Epithelial cell of prostate (primary cell): ENCODE measurements at regions not wholly inside any gene's neighbourhood (a gene's known extent, or its start where the extent isn't known, plus 50 kb on each side); places are given as distances from the start of the nearest gene placed in this dataset.
"Not testable (repeated sequence)": the region's sequence is repeated elsewhere in the genome, so short reads cannot be mapped to it uniquely, and the experiment has no call there.

ENCODE experiments used
- DNase-seq: peaks from one replicate; pipeline ENCODE4 v3.0.0-alpha.2; 2011; ENCODE audit warnings: low read depth, low spot score
- H3K27ac ChIP-seq: fragments of 450-650 bp; 2 replicates; pipeline ENCODE4 v1.5.1; 2017; ENCODE audit warnings: mild to moderate bottlenecking

- DNase-seq = no peak
- no peak overlapping the region for H3K27ac ChIP-seq
Measured at GRCh38 chr14:104392396-104393198, 187.0 kb upstream of the C14orf180 start.

DNA sequence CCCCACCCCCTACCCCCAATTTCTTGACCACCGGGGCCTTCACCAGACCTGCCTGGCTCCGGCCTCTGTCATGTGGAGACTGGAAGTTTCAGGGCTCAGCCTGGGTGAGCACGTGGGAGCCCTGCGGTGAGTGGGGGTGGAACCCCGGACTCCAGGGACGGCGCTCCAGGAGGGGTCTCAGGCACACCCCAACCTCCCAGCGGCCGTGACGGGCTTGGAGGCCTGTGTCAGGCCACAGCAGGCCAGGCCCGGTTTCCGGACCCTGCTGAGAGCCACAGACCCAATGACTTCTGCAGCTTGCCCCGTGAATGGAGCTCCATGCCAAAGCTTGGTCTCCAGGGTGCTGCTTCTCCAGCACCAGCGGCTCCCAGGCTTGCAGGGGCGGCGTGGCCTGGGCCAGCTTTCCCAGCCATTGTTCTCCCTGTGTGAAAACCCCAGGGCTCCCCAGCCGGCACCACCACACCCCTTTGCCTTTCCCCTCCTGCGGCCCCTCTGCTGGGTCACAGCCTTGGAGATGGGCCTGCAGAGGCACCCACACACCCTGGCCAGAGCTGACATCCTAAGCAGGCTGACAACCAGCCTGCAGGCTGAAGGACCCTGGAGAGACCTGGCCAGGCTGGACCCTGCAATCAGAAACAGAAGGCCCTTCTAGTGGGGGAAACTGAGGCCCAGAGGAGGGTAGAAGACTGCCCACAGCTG is 186.2 kb upstream of the C14orf180 start:
- DNase-seq = no peak
- no peak overlapping the region for H3K27ac ChIP-seq

DNA sequence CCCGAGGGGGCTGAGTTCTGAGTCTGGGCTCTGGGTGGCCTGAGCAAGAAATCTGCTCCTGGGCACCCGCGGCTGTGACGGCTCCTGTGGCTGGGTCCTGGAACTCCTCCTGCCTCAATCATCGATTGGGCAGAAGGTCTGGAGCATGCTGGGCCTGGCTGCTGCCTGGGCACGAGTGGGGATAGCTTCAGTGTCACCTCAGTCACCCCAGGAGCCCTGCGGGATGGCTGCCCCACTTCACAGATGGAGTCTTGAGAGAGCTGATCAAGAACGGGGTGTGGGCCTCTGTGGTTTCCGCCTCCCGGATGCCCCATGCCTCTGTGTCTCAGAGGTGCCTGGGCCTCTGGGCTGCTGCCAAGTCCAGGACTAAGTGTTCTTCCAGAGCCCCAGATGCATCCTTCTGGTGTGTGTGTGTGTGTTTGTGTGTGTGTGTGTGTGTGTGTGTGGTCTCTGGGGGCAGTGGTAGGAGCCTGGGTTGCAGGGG is 185.6 kb upstream of the C14orf180 start:
- DNase-seq = no peak
- no peak overlapping the region for H3K27ac ChIP-seq

GRCh38 chr14:104394409-104394851 is 185.1 kb upstream of the C14orf180 start:
- H3K27ac ChIP-seq = no peak overlapping the region
- DNase-seq = no peak

DNA sequence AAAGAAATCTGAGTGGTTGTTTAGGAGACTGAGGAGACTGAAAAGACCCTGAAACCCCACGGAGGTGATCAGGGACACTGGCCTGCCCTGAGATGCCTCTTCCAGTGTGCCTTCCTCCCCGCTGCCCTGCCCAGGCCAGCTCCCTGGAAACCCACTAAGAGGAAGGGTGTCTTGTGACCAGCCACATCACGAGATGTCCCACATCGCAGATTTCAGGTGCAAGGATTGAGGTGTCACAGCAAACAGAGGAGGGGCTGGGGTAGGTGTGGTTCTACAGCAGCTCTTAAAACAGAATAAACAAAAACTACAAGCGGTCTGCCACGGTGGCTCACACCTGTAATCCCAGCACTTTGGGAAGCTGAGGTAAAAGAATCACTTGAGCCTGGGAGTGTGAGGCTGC is 184.3 kb upstream of the C14orf180 start:
- no peak overlapping the region for H3K27ac ChIP-seq
- DNase-seq = no peak

DNA sequence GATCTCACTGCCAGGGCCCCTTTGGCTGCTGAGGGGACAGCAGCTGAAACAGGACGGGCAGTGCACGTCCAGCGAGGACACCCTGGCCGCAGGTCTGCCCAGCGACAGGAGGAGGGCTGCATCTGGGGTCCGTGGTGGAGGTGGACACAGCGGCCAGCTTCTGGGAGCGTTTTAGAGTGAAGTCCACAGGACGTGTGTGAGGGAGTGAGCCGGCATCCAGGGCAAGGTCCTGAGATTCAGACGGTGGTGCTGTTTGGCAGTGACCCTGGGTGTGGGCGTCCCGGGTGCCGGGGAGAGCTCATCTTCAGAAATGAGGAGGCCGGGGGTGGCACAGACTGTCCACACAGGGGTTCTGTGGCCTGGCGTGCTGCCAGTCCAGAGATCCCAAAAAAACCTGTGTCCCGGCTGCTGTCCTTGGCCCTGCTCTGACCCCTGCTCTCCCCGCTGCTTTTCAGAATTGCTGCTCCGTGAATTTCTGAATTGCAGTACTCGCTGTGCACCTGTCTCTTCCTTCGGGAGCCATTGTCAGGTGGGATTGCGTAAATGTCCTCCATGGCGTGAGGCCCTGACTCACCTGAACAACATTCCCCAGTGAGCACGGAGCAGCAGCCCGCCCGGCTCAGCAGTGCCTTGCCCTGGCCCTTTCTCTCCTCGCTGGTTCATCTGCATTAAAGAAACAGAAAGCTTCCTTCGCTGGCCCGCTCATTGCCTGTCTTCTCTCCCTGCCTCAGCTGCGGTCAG is 183.5 kb upstream of the C14orf180 start:
- no peak overlapping the region for H3K27ac ChIP-seq
- DNase-seq = no peak

- DNase-seq = no peak
- no peak overlapping the region for H3K27ac ChIP-seq
Measured at GRCh38 chr14:104396682-104397470, 182.7 kb upstream of the C14orf180 start.

GRCh38 chr14:104397956-104398355 is 181.6 kb upstream of the C14orf180 start:
- no peak overlapping the region for H3K27ac ChIP-seq
- DNase-seq = no peak

DNA sequence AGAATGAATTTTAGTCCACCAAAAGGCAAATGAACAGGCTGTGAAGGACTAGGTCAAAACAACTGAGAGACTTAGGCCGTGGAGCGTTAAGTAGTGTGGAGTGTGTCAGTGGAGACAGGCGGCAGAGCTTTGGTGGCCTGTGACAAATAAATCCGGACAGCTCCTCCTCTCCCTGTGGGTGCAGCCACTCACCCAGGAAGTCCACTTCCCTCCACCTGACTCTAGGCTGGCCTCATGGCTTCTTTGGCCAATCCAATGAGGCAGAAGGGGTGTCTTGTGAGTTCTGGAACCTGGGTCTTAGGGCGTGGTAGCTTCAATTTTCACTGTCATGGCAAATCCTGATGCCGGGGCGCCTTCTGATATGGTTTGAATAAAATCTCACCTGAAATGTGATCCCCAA is 180.9 kb upstream of the C14orf180 start:
- no peak overlapping the region for H3K27ac ChIP-seq
- no peak for DNase-seq

- no peak for DNase-seq
- H3K27ac ChIP-seq = no peak overlapping the region
Measured at GRCh38 chr14:104399432-104400155, 180.0 kb upstream of the C14orf180 start.

- H3K27ac ChIP-seq = no peak overlapping the region
- DNase-seq = no peak
Measured at GRCh38 chr14:104400355-104400754, 179.2 kb upstream of the C14orf180 start.

DNA sequence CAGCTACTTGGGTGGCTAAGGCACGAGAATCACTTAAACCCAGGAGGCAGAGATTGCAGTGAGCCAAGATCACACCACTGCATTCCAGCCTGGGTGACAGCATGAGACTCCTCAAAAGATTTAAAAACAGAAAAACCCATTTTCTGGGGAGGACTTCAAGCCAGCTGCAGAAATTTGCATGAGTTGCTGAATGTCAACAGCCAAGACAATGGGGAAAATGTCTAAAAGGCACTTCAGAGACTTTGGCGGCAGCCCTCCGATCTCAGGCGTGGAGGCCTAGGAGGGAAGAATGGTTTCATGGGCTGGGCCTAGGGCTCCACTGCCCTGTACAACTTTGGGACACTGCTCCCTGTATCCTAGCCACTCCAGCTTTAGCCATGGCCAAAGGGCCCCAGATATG is 177.8 kb upstream of the C14orf180 start:
- DNase-seq = no peak
- H3K27ac ChIP-seq = no peak overlapping the region

DNA sequence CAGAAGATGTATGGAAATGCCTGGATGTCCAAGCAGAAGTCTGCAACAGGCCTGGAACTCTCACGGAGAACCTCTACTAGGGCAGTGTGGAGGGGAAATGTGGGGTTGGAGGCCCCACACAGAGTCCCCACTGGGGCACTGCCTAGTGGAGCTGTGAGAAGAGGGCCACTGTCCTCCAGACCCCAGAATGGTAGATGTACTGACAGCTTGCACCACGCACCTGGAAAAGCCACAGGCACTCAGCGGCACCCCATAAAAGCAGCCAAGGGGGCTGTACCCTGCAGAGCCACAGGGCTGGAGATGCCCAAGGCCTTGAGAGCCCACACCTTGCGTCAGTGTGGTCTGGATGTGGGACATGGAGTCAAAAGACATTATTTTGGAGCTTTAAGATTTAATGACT is 177.3 kb upstream of the C14orf180 start:
- H3K27ac ChIP-seq, DNase-seq: not testable (repeated sequence)

DNA sequence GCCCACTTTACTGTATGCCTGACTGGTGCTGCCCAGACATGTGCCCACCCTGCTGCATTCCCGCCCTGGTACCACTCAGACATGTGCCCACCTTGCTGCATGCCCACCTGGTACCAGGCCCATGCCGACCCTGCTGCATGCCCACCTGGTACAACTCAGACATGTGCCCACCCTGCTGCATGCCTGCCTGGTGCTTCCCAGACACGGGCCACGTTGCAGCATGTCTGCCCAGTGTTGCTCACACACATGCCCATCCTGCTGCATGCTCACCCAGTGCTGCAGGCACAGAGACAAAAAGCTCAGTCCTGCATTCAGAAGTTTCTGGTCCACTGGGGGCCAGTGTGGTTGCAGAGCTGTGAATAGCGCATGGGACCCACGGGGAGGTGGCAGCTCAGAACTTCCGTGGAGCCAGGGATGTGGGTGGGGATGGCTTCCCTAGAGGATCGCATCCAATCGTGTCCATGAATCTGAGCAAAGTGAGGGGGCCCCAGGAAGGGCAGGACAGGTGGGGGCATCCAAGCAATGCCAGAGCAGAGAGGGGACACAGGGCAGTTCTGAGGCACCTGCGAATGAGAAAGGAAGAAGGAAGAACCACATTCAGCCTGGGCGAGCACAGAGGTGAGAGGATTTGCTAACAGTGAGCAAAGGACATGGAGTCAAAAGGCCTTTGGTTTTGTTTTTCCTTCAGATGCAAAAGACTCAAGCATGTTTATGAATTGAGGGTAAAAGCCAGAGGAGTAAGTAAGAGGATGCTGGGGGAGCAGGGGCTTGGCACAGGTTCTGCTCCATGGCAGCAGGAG is 175.9 kb upstream of the C14orf180 start:
- DNase-seq = no peak
- H3K27ac ChIP-seq = no peak overlapping the region

GRCh38 chr14:104404922-104405321 is 174.6 kb upstream of the C14orf180 start:
- H3K27ac ChIP-seq = no peak overlapping the region
- DNase-seq = no peak

DNA sequence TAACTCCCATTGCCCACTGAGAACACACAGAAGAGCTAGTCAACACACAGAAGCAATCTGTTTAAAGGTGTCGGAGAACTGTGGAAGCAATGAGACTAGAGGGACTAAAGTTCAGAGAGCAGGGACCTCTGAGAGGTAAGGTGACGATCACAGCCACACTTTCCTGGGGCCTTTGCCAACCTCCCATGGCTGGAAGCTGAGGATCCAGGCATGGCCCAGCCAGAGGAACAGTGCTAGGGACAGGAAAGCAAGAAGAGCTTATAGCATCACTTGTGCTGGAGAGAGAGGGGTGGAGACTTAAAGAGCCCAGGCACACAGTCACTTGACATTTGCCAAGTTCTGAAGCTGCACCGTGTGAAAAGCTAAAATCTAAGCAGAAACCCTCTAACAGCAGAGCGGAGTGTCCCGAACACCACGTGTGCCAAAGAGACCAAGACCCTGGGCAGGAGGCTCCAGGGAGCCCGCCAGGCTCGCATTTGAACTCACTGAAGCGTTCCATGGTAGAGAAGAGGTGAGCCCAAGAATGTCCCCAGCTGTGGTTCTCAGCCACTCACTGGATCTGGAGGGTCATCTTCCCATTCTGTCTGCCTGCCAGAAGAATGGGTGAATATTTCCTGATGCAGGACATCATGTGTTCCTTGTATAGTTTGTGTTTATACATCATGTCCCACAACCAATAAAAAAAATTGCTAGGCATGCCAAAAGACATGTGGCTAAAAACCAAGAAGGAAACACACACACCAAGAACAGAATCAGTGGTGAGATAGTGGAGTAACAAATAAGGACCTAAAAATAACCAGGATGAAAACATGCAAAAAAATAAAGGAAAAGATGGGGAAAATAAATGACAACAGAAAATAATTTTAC is 174.0 kb upstream of the C14orf180 start:
- H3K27ac ChIP-seq = no peak overlapping the region
- no peak for DNase-seq

DNA sequence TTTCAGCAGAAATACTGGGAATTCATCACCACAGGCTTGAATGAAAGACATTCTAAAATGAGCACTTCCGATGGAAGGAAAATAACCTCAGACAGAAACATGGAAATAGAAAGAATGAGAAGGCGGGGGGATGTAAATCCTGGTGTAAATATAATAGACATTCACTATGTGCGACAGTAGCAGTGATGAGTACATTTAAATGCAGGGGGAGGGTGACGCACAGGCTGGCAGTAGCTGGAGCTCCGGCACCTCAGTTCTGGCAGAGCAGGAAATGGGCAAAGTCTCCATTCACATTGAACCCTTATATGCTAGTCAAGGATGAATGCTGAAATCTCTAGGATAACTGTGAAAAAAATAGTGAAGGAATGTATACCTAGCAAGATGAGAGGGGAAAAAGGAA is 172.7 kb upstream of the C14orf180 start:
- no peak for DNase-seq
- H3K27ac ChIP-seq = no peak overlapping the region

DNA sequence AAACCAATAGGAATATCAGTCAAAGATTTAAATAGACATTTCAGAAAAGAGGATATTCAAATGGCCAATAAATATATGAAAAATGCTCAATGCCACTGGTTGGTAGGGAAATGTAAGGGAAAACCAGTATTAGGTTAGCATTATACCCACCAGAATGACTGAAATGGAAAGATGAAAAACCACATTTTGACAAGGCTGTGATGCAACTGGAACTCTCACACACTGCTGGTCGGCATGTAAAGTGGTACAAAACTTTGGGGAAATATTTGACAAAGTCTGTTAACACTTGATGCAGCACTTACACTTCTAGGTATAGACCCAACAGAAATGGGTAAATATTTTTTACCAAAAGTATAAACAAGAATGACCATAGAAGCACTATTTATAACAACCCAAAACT is 163.2 kb upstream of the C14orf180 start:
- no peak overlapping the region for H3K27ac ChIP-seq
- DNase-seq = no peak
